Neural cell (in vitro differentiated cells): ENCODE measurements at regions not wholly inside any gene's neighbourhood (a gene's known extent, or its start where the extent isn't known, plus 50 kb on each side); places are given as distances from the start of the nearest gene placed in this dataset.

Experiments used
- CTCF ChIP-seq: fragments of 450-650 bp; IDR thresholded peaks from 2 replicates; pipeline ENCODE4 v1.5.1; 2014; ENCODE audit warnings: antibody characterized with exemption, mild to moderate bottlenecking, moderate library complexity; ENCODE audit not compliant: poor library complexity, severe bottlenecking
- EP300 ChIP-seq: fragments of 450-650 bp; conservative IDR thresholded peaks from 2 replicates; pipeline ENCODE4 v1.6.1; 2014; ENCODE audit warnings: antibody characterized with exemption, mild to moderate bottlenecking, moderate library complexity; ENCODE audit not compliant: poor library complexity, severe bottlenecking
- EZH2 ChIP-seq: fragments of 200-600, 300-800 bp; shearing (Covaris generic), sonication (generic); IDR thresholded peaks from 2 replicates; pipeline ENCODE4 v1.6.1; 2014; ENCODE audit warnings: antibody characterized with exemption, low read length, borderline replicate concordance, mild to moderate bottlenecking; ENCODE audit not compliant: insufficient read depth, poor library complexity, severe bottlenecking
- POLR2AphosphoS5 ChIP-seq: IDR thresholded peaks from 2 replicates; pipeline ENCODE4 v1.6.1; 2012
- RAD21 ChIP-seq: fragments of 450-650 bp; conservative IDR thresholded peaks from 2 replicates; pipeline ENCODE4 v1.6.1; 2014; ENCODE audit warnings: antibody characterized with exemption, mild to moderate bottlenecking, moderate library complexity
- SMC3 ChIP-seq: fragments of 450-650 bp; conservative IDR thresholded peaks from 2 replicates; pipeline ENCODE4 v1.6.1; 2014; ENCODE audit warnings: antibody characterized with exemption, mild to moderate bottlenecking, moderate library complexity; ENCODE audit not compliant: poor library complexity
- TAF1 ChIP-seq: IDR thresholded peaks from 2 replicates; pipeline ENCODE4 v1.6.1; 2012; ENCODE audit warnings: low read depth
- TF ChIP-seq, protein P1 (sequence below): IDR thresholded peaks from 2 replicates; pipeline ENCODE4 v1.6.1; 2012; ENCODE audit warnings: borderline replicate concordance

GRCh38 chr2:145961846-145962245 lies 1441.9 kb upstream of the ZEB2 start:
- no peak for TF ChIP-seq CTCF
- no peak for TF ChIP-seq SMC3
- TF ChIP-seq EP300: no peak
- TF ChIP-seq, protein P1, sequence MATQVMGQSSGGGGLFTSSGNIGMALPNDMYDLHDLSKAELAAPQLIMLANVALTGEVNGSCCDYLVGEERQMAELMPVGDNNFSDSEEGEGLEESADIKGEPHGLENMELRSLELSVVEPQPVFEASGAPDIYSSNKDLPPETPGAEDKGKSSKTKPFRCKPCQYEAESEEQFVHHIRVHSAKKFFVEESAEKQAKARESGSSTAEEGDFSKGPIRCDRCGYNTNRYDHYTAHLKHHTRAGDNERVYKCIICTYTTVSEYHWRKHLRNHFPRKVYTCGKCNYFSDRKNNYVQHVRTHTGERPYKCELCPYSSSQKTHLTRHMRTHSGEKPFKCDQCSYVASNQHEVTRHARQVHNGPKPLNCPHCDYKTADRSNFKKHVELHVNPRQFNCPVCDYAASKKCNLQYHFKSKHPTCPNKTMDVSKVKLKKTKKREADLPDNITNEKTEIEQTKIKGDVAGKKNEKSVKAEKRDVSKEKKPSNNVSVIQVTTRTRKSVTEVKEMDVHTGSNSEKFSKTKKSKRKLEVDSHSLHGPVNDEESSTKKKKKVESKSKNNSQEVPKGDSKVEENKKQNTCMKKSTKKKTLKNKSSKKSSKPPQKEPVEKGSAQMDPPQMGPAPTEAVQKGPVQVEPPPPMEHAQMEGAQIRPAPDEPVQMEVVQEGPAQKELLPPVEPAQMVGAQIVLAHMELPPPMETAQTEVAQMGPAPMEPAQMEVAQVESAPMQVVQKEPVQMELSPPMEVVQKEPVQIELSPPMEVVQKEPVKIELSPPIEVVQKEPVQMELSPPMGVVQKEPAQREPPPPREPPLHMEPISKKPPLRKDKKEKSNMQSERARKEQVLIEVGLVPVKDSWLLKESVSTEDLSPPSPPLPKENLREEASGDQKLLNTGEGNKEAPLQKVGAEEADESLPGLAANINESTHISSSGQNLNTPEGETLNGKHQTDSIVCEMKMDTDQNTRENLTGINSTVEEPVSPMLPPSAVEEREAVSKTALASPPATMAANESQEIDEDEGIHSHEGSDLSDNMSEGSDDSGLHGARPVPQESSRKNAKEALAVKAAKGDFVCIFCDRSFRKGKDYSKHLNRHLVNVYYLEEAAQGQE: no peak
- no peak for TF ChIP-seq TAF1
- no peak for TF ChIP-seq EZH2
- no peak for TF ChIP-seq RAD21
- TF ChIP-seq POLR2AphosphoS5: no peak
